ENCODE measurements at regions not wholly inside any gene's neighbourhood (a gene's known extent, or its start where the extent isn't known, plus 50 kb on each side); places are given as distances from the start of the nearest gene placed in this dataset.

DNA sequence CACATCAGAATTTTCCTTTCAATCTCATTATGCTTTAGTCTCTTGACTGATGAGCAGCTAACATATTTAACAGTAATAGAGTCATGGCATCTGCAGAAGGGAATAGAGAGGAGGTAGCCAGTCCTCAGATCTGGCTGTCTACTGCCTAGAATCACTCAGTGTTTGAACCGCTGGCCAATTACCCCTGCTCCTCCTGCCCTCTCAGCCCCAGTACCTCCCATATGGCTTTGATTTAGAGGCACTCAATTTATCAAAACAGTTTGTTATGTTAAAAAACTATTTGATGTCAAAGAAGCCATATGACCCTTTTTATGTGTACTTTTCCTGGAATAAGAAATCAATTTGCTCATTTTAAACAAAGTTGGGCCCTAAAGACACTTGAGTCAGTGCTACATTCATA, 355.2 kb downstream of the CMPK2 start:
- Mint-ChIP-seq H3K27me3 (no peaks in the 10 kb centered on the region), H3K4me3 (no peak overlapping the region), H3K36me3 (no peaks in the 10 kb centered on the region), H3K9me3 (ENCODE audit: low read depth) (no peaks in the 10 kb centered on the region), H3K4me1 (ENCODE audit: low read depth) (no peaks in the 10 kb centered on the region), H3K27ac (no peak overlapping the region)

DNA sequence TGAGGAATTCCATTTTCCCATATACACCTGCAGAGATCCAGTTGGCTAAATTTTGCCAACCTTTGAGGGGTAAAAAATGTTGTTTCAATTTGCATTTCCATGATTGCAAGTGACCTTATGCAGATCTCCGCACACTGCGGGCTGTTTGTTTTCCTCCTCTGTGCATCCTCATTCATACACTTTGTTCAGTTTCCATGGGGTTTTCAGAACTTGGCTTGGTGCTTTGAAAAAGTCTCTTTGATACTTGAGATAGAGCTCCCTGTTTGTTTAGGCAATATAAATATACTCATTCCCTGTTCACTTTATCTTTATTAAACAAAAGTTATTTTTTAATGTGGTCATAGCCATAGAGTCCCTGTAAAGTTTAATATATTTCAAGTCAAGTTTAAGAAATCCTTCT, 353.1 kb downstream of the CMPK2 start:
- no peaks in the 10 kb centered on the region for H3K4me1 Mint-ChIP-seq (ENCODE audit: low read depth)
- H3K4me3 Mint-ChIP-seq, result no peak overlapping the region
- no peaks in the 10 kb centered on the region for H3K36me3 Mint-ChIP-seq
- no peaks in the 10 kb centered on the region for H3K27me3 Mint-ChIP-seq
- no peaks in the 10 kb centered on the region for H3K9me3 Mint-ChIP-seq (ENCODE audit: low read depth)
- H3K27ac Mint-ChIP-seq, result no peak overlapping the region

DNA sequence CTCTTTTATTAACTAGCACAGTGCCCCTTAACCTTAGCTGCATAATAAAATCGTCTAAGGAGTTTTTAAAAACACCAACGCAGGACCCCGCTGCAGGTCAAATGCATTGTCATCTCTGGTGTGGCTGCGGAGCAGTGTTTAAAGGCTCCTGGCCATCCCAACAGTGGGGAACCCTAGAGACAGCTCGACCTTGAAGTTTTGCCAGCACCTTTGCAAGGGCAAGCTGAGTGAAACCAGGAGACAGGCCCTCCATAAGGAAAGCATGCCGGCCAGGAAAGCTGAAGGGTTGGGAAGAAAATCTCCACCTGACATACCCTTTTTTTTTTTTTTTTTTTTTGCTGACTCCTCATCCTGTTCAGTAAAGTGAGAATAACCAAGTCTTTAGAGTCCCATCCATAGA, 349.0 kb downstream of the CMPK2 start:
- no peaks in the 10 kb centered on the region for H3K4me1 Mint-ChIP-seq (ENCODE audit: low read depth)
- H3K27ac Mint-ChIP-seq, result no peak overlapping the region
- no peaks in the 10 kb centered on the region for H3K27me3 Mint-ChIP-seq
- H3K9me3 Mint-ChIP-seq (ENCODE audit: low read depth), result no peaks in the 10 kb centered on the region
- no peaks in the 10 kb centered on the region for H3K36me3 Mint-ChIP-seq
- H3K4me3 Mint-ChIP-seq, result no peak overlapping the region

GRCh38 chr2:6518361-6518760, 347.3 kb downstream of the CMPK2 start:
- Mint-ChIP-seq H3K27me3 (no peaks in the 10 kb centered on the region), H3K9me3 (ENCODE audit: low read depth) (no peaks in the 10 kb centered on the region), H3K27ac (no peak overlapping the region), H3K36me3 (no peaks in the 10 kb centered on the region), H3K4me1 (ENCODE audit: low read depth) (no peaks in the 10 kb centered on the region), H3K4me3 (no peak overlapping the region)

- no peaks in the 10 kb centered on the region for H3K36me3 Mint-ChIP-seq
- no peak overlapping the region for H3K27ac Mint-ChIP-seq
- H3K4me1 Mint-ChIP-seq (ENCODE audit: low read depth), result no peaks in the 10 kb centered on the region
- H3K9me3 Mint-ChIP-seq (ENCODE audit: low read depth), result no peaks in the 10 kb centered on the region
- no peaks in the 10 kb centered on the region for H3K27me3 Mint-ChIP-seq
- H3K4me3 Mint-ChIP-seq, result no peak overlapping the region
Measured at GRCh38 chr2:6523476-6523875, 342.2 kb downstream of the CMPK2 start.

- Mint-ChIP-seq H3K4me1 (ENCODE audit: low read depth) (no peaks in the 10 kb centered on the region), H3K9me3 (ENCODE audit: low read depth) (no peaks in the 10 kb centered on the region), H3K36me3 (no peaks in the 10 kb centered on the region), H3K27me3 (no peaks in the 10 kb centered on the region), H3K4me3 (no peak overlapping the region), H3K27ac (no peak overlapping the region)
Measured at GRCh38 chr2:6524691-6525474, 340.8 kb downstream of the CMPK2 start.

DNA sequence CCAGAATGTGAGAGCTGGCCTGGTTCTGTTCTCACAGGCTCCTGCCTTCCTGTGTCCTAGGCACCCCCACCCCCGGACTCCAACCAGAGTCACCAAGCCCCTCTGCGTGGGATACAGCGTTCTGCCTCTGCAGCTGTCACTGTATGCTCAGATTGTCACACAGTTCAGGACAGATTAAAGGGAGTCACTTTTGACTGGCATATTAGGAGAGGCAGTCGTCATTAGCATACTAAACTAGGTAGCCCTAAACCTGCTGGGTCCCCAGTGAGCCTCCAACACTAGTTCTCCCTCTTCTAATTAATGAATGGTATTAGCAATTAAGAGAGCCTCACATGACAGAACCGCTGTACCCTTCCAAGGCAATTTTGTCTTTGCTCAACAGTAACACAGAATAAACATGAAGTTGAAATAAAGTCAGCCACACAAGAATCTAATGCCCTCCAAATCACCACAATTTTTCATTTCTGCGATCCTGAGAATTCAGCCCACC, 340.2 kb downstream of the CMPK2 start:
- no peaks in the 10 kb centered on the region for H3K27me3 Mint-ChIP-seq
- no peak overlapping the region for H3K4me3 Mint-ChIP-seq
- no peak overlapping the region for H3K27ac Mint-ChIP-seq
- no peaks in the 10 kb centered on the region for H3K4me1 Mint-ChIP-seq (ENCODE audit: low read depth)
- no peaks in the 10 kb centered on the region for H3K9me3 Mint-ChIP-seq (ENCODE audit: low read depth)
- H3K36me3 Mint-ChIP-seq, result no peaks in the 10 kb centered on the region

- Mint-ChIP-seq H3K4me1 (ENCODE audit: low read depth) (no peaks in the 10 kb centered on the region), H3K36me3 (no peaks in the 10 kb centered on the region)
Measured at GRCh38 chr2:6526093-6526824, 339.4 kb downstream of the CMPK2 start.

DNA sequence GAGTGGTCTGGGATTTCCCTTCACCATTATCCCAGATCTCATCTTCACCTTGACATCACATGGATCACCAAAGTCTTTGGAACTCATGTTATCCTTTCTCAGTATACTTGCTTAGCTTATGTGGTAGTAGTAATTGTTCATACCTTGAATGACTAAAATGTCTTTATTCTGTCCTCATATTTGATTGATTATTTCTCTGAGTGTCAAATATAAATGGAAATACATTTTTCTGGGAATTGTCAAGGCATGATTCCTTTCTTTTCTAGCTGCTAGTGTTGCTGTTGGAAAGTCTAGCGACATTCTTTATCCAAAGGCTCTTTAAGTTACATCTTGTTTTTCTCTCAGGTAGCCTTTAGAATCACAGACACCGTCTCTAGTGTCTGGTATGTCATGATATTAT, 334.4 kb downstream of the CMPK2 start:
- no peak overlapping the region for H3K27ac Mint-ChIP-seq

More at GRCh38 chr2:6526093-6526824, 339.4 kb downstream of the CMPK2 start:
- Mint-ChIP-seq H3K4me3 (no peak overlapping the region), H3K27me3 (no peaks in the 10 kb centered on the region), H3K9me3 (ENCODE audit: low read depth) (no peaks in the 10 kb centered on the region), H3K27ac (no peak overlapping the region)

DNA sequence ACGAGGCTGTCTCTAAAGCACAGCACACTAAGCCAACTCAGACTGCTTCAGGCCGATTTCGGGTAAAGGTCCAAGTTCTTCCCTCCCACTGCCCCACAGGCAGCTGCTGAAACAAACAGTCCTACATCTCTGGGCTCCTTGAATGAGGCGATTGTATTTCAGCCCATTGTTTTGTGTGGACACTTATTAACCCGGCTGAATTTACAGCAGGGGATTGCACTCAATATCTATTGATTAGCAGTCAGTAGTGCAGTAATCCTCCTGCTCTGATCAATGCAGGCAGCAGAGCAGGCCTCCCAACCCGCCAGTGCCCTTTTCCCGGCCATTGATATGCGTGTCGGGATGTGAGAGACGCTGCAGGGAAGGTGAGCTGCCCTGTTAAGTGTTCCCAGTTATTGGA, 330.1 kb downstream of the CMPK2 start:
- Mint-ChIP-seq H3K27me3 (peaks cover 5% of the 10 kb centered on the region), H3K4me3 (no peak overlapping the region), H3K4me1 (ENCODE audit: low read depth) (no peaks in the 10 kb centered on the region), H3K27ac (no peak overlapping the region), H3K9me3 (ENCODE audit: low read depth) (no peaks in the 10 kb centered on the region), H3K36me3 (no peaks in the 10 kb centered on the region)

More for the DNA sequence above, 334.4 kb downstream of the CMPK2 start:
- Mint-ChIP-seq H3K4me3 (no peak overlapping the region), H3K4me1 (ENCODE audit: low read depth) (no peaks in the 10 kb centered on the region), H3K9me3 (ENCODE audit: low read depth) (no peaks in the 10 kb centered on the region), H3K27me3 (peaks cover 2% of the 10 kb centered on the region), H3K36me3 (no peaks in the 10 kb centered on the region)

DNA sequence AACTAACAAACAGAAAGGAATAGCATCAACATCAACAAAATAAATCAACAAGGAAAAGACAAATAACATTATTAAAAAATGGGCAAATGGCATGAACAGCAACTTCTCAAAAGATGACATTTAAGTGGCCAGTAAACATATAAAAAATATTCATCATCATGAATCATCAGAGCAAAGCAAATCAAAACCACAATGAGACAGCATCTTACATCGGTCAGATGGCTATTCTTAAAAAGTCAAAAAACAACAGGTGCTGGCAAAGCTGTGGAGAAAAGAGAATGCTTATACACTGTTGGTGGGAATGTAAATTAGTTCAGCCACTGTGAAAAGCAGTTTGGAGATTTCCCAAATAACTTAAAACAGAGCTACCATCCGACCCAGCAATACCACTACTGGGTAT, 327.1 kb downstream of the CMPK2 start:
- no peak overlapping the region for H3K4me3 Mint-ChIP-seq
- H3K9me3 Mint-ChIP-seq (ENCODE audit: low read depth), result no peaks in the 10 kb centered on the region
- no peaks in the 10 kb centered on the region for H3K36me3 Mint-ChIP-seq
- no peak overlapping the region for H3K27ac Mint-ChIP-seq
- H3K4me1 Mint-ChIP-seq (ENCODE audit: low read depth), result no peaks in the 10 kb centered on the region
- peaks cover 7% of the 10 kb centered on the region for H3K27me3 Mint-ChIP-seq

DNA sequence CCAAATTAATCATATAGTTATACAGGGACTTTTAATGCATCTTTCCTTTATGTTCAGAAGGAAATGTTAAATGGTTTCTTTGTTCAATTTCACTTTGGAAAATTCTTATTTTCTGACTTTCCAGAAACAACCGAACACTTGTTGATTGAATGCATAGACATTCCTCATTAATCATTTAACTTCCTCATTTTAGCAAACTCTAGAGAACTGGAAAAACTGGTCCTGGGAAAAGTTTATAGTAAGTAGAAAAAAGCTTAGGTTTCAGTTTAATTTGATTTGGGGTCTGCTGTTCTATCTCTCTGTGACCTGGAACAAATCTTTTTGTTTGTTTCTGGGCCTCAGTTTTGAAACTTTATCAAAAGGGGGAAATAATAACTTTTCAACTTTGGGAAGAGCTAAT, 320.4 kb downstream of the CMPK2 start:
- Mint-ChIP-seq H3K4me1 (ENCODE audit: low read depth) (no peaks in the 10 kb centered on the region), H3K36me3 (no peaks in the 10 kb centered on the region), H3K27me3 (peaks cover 2% of the 10 kb centered on the region), H3K9me3 (ENCODE audit: low read depth) (peaks cover 8% of the 10 kb centered on the region), H3K27ac (no peak overlapping the region), H3K4me3 (no peak overlapping the region)

DNA sequence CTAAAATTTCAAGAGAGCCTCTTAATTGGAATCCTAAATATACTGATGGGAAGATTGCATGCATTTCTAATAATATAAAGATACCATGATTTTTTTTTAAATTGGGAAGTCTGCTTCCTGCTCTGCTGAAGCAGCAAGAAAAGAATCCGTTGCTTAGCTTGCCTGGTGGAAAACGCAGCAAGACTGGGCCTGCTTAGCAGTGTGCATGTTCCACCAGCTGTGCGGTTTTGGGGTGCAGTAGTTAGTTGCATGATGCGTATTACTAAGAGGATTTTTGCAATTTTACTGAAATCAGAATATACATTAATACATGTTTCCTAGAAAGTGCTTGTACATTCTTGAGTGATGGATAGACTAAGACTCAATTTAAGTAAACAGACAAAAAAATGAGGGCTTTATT, 319.9 kb downstream of the CMPK2 start:
- no peak overlapping the region for H3K4me3 Mint-ChIP-seq
- H3K27ac Mint-ChIP-seq, result no peak overlapping the region
- peaks cover 11% of the 10 kb centered on the region for H3K9me3 Mint-ChIP-seq (ENCODE audit: low read depth)
- H3K36me3 Mint-ChIP-seq, result no peaks in the 10 kb centered on the region
- H3K27me3 Mint-ChIP-seq, result peaks cover 2% of the 10 kb centered on the region
- H3K4me1 Mint-ChIP-seq (ENCODE audit: low read depth), result no peaks in the 10 kb centered on the region

- H3K27me3 Mint-ChIP-seq, result no peaks in the 10 kb centered on the region
- no peak overlapping the region for H3K4me3 Mint-ChIP-seq
- H3K27ac Mint-ChIP-seq, result no peak overlapping the region
- H3K36me3 Mint-ChIP-seq, result no peaks in the 10 kb centered on the region
- peaks cover 5% of the 10 kb centered on the region for H3K9me3 Mint-ChIP-seq (ENCODE audit: low read depth)
- no peaks in the 10 kb centered on the region for H3K4me1 Mint-ChIP-seq (ENCODE audit: low read depth)
Measured at GRCh38 chr2:6554466-6554865, 311.2 kb downstream of the CMPK2 start.

- no peak overlapping the region for H3K4me3 Mint-ChIP-seq
- no peaks in the 10 kb centered on the region for H3K36me3 Mint-ChIP-seq
- H3K27ac Mint-ChIP-seq, result no peak overlapping the region
- H3K4me1 Mint-ChIP-seq (ENCODE audit: low read depth), result no peaks in the 10 kb centered on the region
- no peaks in the 10 kb centered on the region for H3K9me3 Mint-ChIP-seq (ENCODE audit: low read depth)
- H3K27me3 Mint-ChIP-seq, result no peaks in the 10 kb centered on the region
Measured at GRCh38 chr2:6556755-6557154, 309.0 kb downstream of the CMPK2 start.

All from activated naive CD8-positive, alpha-beta T cell (primary cell).